SK-N-SH treated with all-trans-retinoic acid at 6 μM for 48 hours (cell line): ENCODE measurements at regions not wholly inside any gene's neighbourhood (a gene's known extent, or its start where the extent isn't known, plus 50 kb on each side); places are given as distances from the start of the nearest gene placed in this dataset.

Source experiments
- ATAC-seq: fragments of 200-7000 bp; cut with Tn5 transposase; 3 replicates; pipeline ENCODE4 v1.9.1; 2020; ENCODE audit warnings: mild to moderate bottlenecking, moderate library complexity
- ARNTL ChIP-seq: fragments of 450-650 bp; formaldehyde crosslinking; IDR thresholded peaks from 2 replicates; pipeline ENCODE4 v1.5.0; 2020; ENCODE audit warnings: low read depth, mild to moderate bottlenecking, moderate library complexity, borderline replicate concordance
- BACH2 ChIP-seq: fragments of 250-450 bp; sonication (Bioruptor Pico); IDR thresholded peaks from 2 replicates; pipeline ENCODE4 v1.9.0; 2021; ENCODE audit warnings: mild to moderate bottlenecking, borderline replicate concordance
- CSDC2 ChIP-seq: fragments of 250-450 bp; sonication (Bioruptor Pico); IDR thresholded peaks from 2 replicates; pipeline ENCODE4 v1.5.0; 2020; ENCODE audit warnings: mild to moderate bottlenecking, moderate library complexity
- CSRNP3 ChIP-seq: fragments of 250-450 bp; sonication (Bioruptor Pico); IDR thresholded peaks from 2 replicates; pipeline ENCODE4 v1.5.1; 2021; ENCODE audit warnings: mild to moderate bottlenecking, moderate library complexity
- GLIS3 ChIP-seq: fragments of 250-450 bp; sonication (Bioruptor Pico); IDR thresholded peaks from 2 replicates; pipeline ENCODE4 v1.5.0; 2020; ENCODE audit warnings: mild to moderate bottlenecking, moderate library complexity
- OSR1 ChIP-seq: fragments of 250-450 bp; sonication (Bioruptor Pico); IDR thresholded peaks from 2 replicates; pipeline ENCODE4 v1.8.0; 2022; ENCODE audit warnings: moderate library complexity, mild to moderate bottlenecking, inconsistent platforms
- POU6F1 ChIP-seq: fragments of 250-450 bp; sonication (Bioruptor Pico); IDR thresholded peaks from 2 replicates; pipeline ENCODE4 v1.8.0; 2021; ENCODE audit warnings: low read depth, mild to moderate bottlenecking, moderate library complexity, borderline replicate concordance
- PPARA ChIP-seq: fragments of 250-450 bp; sonication (Bioruptor Pico); IDR thresholded peaks from 2 replicates; pipeline ENCODE4 v1.5.0; 2020; ENCODE audit warnings: mild to moderate bottlenecking, borderline replicate concordance
- RARB ChIP-seq: fragments of 250-450 bp; sonication (Bioruptor Pico); IDR thresholded peaks from 2 replicates; pipeline ENCODE4 v1.8.0; 2021; ENCODE audit warnings: mild to moderate bottlenecking, moderate library complexity
- SNAI2 ChIP-seq: fragments of 250-450 bp; sonication (Bioruptor Pico); IDR thresholded peaks from 2 replicates; pipeline ENCODE4 v1.5.0; 2020; ENCODE audit warnings: mild to moderate bottlenecking, moderate library complexity
- TCF4 ChIP-seq: fragments of 250-450 bp; sonication (Bioruptor Pico); IDR thresholded peaks from 2 replicates; pipeline ENCODE4 v1.8.0; 2021; ENCODE audit warnings: mild to moderate bottlenecking, moderate library complexity, borderline replicate concordance
- TOX ChIP-seq: fragments of 250-450 bp; sonication (Bioruptor Pico); IDR thresholded peaks from 2 replicates; pipeline ENCODE4 v1.8.0; 2021; ENCODE audit warnings: mild to moderate bottlenecking, moderate library complexity, borderline replicate concordance
- TSHZ2 ChIP-seq: fragments of 250-450 bp; sonication (Bioruptor Pico); IDR thresholded peaks from 2 replicates; pipeline ENCODE4 v1.5.0; 2020; ENCODE audit warnings: mild to moderate bottlenecking, moderate library complexity
- ZC3H10 ChIP-seq: fragments of 250-450 bp; sonication (Bioruptor Pico); IDR thresholded peaks from 2 replicates; pipeline ENCODE4 v1.5.1; 2021; ENCODE audit warnings: mild to moderate bottlenecking, moderate library complexity
- ZFP3 ChIP-seq: fragments of 250-450 bp; sonication (Bioruptor Pico); IDR thresholded peaks from 2 replicates; pipeline ENCODE4 v1.5.0; 2020; ENCODE audit warnings: mild to moderate bottlenecking, moderate library complexity
- ZFP30 ChIP-seq: fragments of 450-650 bp; formaldehyde crosslinking; IDR thresholded peaks from 2 replicates; pipeline ENCODE4 v1.5.0; 2022; ENCODE audit warnings: mild to moderate bottlenecking, moderate library complexity
- ZNF565 ChIP-seq: fragments of 450-650 bp; formaldehyde crosslinking; conservative IDR thresholded peaks from 2 replicates; pipeline ENCODE4 v1.5.0; 2020; ENCODE audit warnings: low read depth, mild to moderate bottlenecking, moderate library complexity
- ZNF70 ChIP-seq: fragments of 450-650 bp; formaldehyde crosslinking; IDR thresholded peaks from 2 replicates; pipeline ENCODE4 v1.5.0; 2020; ENCODE audit warnings: mild to moderate bottlenecking, moderate library complexity
- ZNF8 ChIP-seq: fragments of 450-650 bp; formaldehyde crosslinking; IDR thresholded peaks from 2 replicates; pipeline ENCODE4 v1.5.0; 2020; ENCODE audit warnings: mild to moderate bottlenecking, moderate library complexity
- TF ChIP-seq, protein P1 (sequence below): fragments of 250-450 bp; sonication (Bioruptor Pico); IDR thresholded peaks from 2 replicates; pipeline ENCODE4 v1.5.1; 2020; ENCODE audit warnings: low read depth, mild to moderate bottlenecking, moderate library complexity
- TF ChIP-seq, protein P2 (sequence below): fragments of 250-450 bp; sonication (Bioruptor Pico); IDR thresholded peaks from 2 replicates; pipeline ENCODE4 v1.8.0; 2020; ENCODE audit warnings: mild to moderate bottlenecking, moderate library complexity, borderline replicate concordance

GRCh38 chr2:8548619-8549150 is 133.2 kb upstream of the ID2 start:
- no peak for ATAC-seq
- TF ChIP-seq RARB (CRISPR knock-in tag): no peak
- TF ChIP-seq ZFP3 (CRISPR knock-in tag): peak; percentile 81
- TF ChIP-seq BACH2 (CRISPR knock-in tag): no peak
- no peak for TF ChIP-seq GLIS3 (CRISPR knock-in tag)
- TF ChIP-seq ZC3H10 (CRISPR knock-in tag): no peak
- TF ChIP-seq, protein P1, sequence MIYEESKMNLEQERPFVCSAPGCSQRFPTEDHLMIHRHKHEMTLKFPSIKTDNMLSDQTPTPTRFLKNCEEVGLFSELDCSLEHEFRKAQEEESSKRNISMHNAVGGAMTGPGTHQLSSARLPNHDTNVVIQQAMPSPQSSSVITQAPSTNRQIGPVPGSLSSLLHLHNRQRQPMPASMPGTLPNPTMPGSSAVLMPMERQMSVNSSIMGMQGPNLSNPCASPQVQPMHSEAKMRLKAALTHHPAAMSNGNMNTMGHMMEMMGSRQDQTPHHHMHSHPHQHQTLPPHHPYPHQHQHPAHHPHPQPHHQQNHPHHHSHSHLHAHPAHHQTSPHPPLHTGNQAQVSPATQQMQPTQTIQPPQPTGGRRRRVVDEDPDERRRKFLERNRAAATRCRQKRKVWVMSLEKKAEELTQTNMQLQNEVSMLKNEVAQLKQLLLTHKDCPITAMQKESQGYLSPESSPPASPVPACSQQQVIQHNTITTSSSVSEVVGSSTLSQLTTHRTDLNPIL (CRISPR knock-in tag): no peak

DNA sequence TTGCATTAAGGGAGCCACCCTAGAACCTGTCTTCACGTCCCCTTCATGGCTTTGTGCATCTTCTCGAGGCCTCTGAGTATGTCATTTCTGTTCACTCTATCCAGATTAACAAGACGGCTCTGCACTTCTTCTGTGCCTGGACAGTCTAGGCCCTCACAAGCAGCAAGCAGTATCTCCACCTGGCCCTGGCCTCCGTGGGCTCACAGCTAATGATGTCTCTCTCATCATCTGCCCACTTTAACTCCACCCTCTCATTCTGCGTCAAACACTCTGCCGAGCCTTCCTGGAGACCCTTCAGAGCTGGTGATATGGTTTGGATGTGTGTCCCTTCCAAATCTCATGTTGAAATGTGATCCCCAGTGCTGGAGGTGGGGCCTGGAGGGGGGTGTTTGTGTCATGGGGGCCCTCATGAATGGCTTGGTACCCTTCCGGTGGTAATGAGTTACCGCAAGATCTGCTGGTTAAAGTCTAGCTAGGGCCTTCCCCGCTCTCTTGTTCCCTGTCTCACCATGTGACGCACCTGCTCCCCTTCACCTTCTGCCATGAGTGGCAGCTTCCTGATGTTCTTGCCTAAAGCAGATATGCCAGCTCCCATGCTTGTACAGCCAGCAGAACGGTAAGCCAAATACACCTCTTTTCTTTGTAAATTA is 132.5 kb upstream of the ID2 start:
- ATAC-seq: no peak
- no peak for TF ChIP-seq ZFP3 (CRISPR knock-in tag)

DNA sequence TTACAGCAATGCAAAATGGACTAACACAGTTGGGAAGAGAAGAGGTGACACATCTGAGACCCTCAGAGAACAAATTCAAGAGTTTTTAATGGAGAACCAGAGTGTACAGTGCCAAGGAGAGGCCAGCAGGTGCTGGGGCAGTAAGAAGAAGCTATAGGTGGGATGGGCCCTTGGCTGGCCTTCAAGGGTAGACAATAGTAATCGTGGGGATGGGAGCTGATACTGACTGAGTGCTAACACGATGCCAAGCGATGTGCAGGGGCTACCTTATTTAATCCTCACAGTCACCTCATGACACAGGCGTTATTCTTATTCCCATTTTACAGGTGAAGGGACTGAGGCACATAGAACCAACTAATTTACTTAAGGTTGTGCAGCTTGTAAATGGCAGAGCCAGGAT is 131.9 kb upstream of the ID2 start:
- no peak for ATAC-seq
- TF ChIP-seq TCF4 (CRISPR knock-in tag) (no peak), ZNF8 (CRISPR knock-in tag) (no peak), TSHZ2 (CRISPR knock-in tag) (no peak), CSRNP3 (CRISPR knock-in tag) (no peak), GLIS3 (CRISPR knock-in tag) (no peak), RARB (CRISPR knock-in tag) (no peak), CSDC2 (CRISPR knock-in tag) (no peak), OSR1 (CRISPR knock-in tag) (no peak), BACH2 (CRISPR knock-in tag) (no peak), ZC3H10 (CRISPR knock-in tag) (no peak), TOX (CRISPR knock-in tag) (no peak)
- TF ChIP-seq, protein P2, sequence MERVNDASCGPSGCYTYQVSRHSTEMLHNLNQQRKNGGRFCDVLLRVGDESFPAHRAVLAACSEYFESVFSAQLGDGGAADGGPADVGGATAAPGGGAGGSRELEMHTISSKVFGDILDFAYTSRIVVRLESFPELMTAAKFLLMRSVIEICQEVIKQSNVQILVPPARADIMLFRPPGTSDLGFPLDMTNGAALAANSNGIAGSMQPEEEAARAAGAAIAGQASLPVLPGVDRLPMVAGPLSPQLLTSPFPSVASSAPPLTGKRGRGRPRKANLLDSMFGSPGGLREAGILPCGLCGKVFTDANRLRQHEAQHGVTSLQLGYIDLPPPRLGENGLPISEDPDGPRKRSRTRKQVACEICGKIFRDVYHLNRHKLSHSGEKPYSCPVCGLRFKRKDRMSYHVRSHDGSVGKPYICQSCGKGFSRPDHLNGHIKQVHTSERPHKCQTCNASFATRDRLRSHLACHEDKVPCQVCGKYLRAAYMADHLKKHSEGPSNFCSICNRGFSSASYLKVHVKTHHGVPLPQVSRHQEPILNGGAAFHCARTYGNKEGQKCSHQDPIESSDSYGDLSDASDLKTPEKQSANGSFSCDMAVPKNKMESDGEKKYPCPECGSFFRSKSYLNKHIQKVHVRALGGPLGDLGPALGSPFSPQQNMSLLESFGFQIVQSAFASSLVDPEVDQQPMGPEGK (CRISPR knock-in tag): no peak
- TF ChIP-seq, all 23 proteins: peak for 0

DNA sequence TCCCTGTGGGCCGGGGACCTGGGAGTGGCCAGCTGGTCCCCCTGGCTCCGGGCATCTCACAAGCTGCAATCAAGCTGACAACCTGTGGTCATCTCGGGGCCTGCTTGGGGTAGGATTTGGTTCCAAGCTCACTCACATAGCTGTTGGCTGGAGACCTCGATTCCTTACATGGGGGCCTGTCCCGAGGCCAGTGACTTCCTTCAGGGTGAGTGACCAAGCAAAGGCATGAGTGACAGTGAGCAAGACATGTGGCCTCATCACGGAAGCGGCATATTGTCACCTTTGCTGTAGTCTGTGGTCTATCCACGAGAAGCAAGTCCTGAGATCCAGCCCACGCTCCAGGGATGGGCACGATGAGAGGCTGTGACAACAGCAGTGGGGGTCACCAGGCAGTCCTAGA is 131.4 kb upstream of the ID2 start:
- TF ChIP-seq ZFP3 (CRISPR knock-in tag): no peak
- no peak for TF ChIP-seq ZFP30 (CRISPR knock-in tag)
- TF ChIP-seq ARNTL (CRISPR knock-in tag): no peak
- TF ChIP-seq ZC3H10 (CRISPR knock-in tag): no peak
- no peak for TF ChIP-seq POU6F1
- no peak for TF ChIP-seq OSR1 (CRISPR knock-in tag)
- no peak for TF ChIP-seq CSRNP3 (CRISPR knock-in tag)
- TF ChIP-seq PPARA (CRISPR knock-in tag): no peak
- no peak for TF ChIP-seq TOX (CRISPR knock-in tag)
- TF ChIP-seq, protein P1 (CRISPR knock-in tag): no peak
- TF ChIP-seq ZNF70 (CRISPR knock-in tag): no peak
- no peak for TF ChIP-seq SNAI2 (CRISPR knock-in tag)
- no peak for TF ChIP-seq ZNF565 (CRISPR knock-in tag)
- no peak for ATAC-seq
